ENCODE measurements at regions not wholly inside any gene's neighbourhood (a gene's known extent, or its start where the extent isn't known, plus 50 kb on each side); places are given as distances from the start of the nearest gene placed in this dataset.
"Not testable (repeated sequence)": the region's sequence is repeated elsewhere in the genome, so short reads cannot be mapped to it uniquely, and the experiment has no call there.

GRCh38 chr9:24628809-24629208 is 83.1 kb upstream of the IZUMO3 start:
- H3K4me1 Mint-ChIP-seq; H3K27me3 Mint-ChIP-seq; H3K36me3 Mint-ChIP-seq; H3K27ac Mint-ChIP-seq; ATAC-seq (ENCODE audit: low read depth in 2 of 2); H3K27ac ChIP-seq (ENCODE audit: insufficient read depth, low read length, poor library complexity, severe bottlenecking); H3K4me1 ChIP-seq (ENCODE audit: control insufficient read depth, insufficient read depth, low read length, poor library complexity, severe bottlenecking); DNase-seq; H3K4me3 Mint-ChIP-seq; H3K27me3 ChIP-seq (ENCODE audit: control insufficient read depth, insufficient read depth, low read length); H3K9me3 ChIP-seq (ENCODE audit: control insufficient read depth in 2 of 2, low read length in 2 of 2); H3K36me3 ChIP-seq (ENCODE audit: control insufficient read depth, insufficient read depth, low read length); H3K4me3 ChIP-seq (ENCODE audit: low read depth, low read length): not testable (repeated sequence)
- H3K9me3 Mint-ChIP-seq, result peaks cover 2 to 32% (median 13%) of the 10 kb centered on the region in 7 donors

- Histone ChIP-seq H3K4me1 (ENCODE audit: control insufficient read depth, insufficient read depth, low read length, poor library complexity, severe bottlenecking) (no peaks in the 10 kb centered on the region), H3K4me3 (ENCODE audit: low read depth, low read length) (no peak overlapping the region), H3K27ac (ENCODE audit: insufficient read depth, low read length, poor library complexity, severe bottlenecking) (no peak overlapping the region), H3K27me3 (ENCODE audit: control insufficient read depth, insufficient read depth, low read length) (no peaks in the 10 kb centered on the region), H3K9me3 (ENCODE audit: control insufficient read depth in 2 of 2, low read length in 2 of 2) (peaks cover 0 to 6% of the 10 kb centered on the region in 2 experiments), H3K36me3 (ENCODE audit: control insufficient read depth, insufficient read depth, low read length) (no peaks in the 10 kb centered on the region)
- no peaks in the 10 kb centered on the region for H3K36me3 Mint-ChIP-seq
- ATAC-seq (ENCODE audit: low read depth in 2 of 2), result no peak
- H3K9me3 Mint-ChIP-seq, result peaks cover 2 to 26% (median 9%) of the 10 kb centered on the region in 7 donors
- H3K27ac Mint-ChIP-seq, result no peak overlapping the region
- H3K27me3 Mint-ChIP-seq, result no peaks in the 10 kb centered on the region
- DNase-seq, result no peak
- H3K4me1 Mint-ChIP-seq, result no peaks in the 10 kb centered on the region
- H3K4me3 Mint-ChIP-seq, result no peak overlapping the region
These were observed 79.4 kb upstream of the IZUMO3 start for GRCh38 chr9:24625097-24625496.

GRCh38 chr9:24624481-24624880 is 78.8 kb upstream of the IZUMO3 start:
- H3K36me3 Mint-ChIP-seq, result no peaks in the 10 kb centered on the region
- peaks cover 2 to 28% (median 10%) of the 10 kb centered on the region in 7 donors for H3K9me3 Mint-ChIP-seq

GRCh38 chr9:24620741-24621140 is 75.0 kb upstream of the IZUMO3 start:
- H3K36me3 ChIP-seq (ENCODE audit: control insufficient read depth, insufficient read depth, low read length), result no peaks in the 10 kb centered on the region
- H3K9me3 Mint-ChIP-seq, result peaks cover 4 to 23% (median 10%) of the 10 kb centered on the region in 7 donors
- no peak overlapping the region for H3K4me3 ChIP-seq (ENCODE audit: low read depth, low read length)
- H3K4me3 Mint-ChIP-seq, result no peak overlapping the region
- H3K27me3 Mint-ChIP-seq, result no peaks in the 10 kb centered on the region
- no peaks in the 10 kb centered on the region for H3K4me1 Mint-ChIP-seq
- H3K4me1 ChIP-seq (ENCODE audit: control insufficient read depth, insufficient read depth, low read length, poor library complexity, severe bottlenecking), result no peaks in the 10 kb centered on the region
- no peaks in the 10 kb centered on the region for H3K27me3 ChIP-seq (ENCODE audit: control insufficient read depth, insufficient read depth, low read length)
- H3K9me3 ChIP-seq (ENCODE audit: control insufficient read depth in 2 of 2, low read length in 2 of 2), result peaks cover 3 to 4% of the 10 kb centered on the region in 2 experiments
- H3K27ac ChIP-seq (ENCODE audit: insufficient read depth, low read length, poor library complexity, severe bottlenecking), result no peak overlapping the region
- no peak overlapping the region for H3K27ac Mint-ChIP-seq
- no peaks in the 10 kb centered on the region for H3K36me3 Mint-ChIP-seq
- ATAC-seq (ENCODE audit: low read depth in 2 of 2), result no peak
- no peak for DNase-seq

More at GRCh38 chr9:24624481-24624880, 78.8 kb upstream of the IZUMO3 start:
- peaks cover 0 to 6% of the 10 kb centered on the region in 2 experiments for H3K9me3 ChIP-seq (ENCODE audit: control insufficient read depth in 2 of 2, low read length in 2 of 2)
- H3K36me3 ChIP-seq (ENCODE audit: control insufficient read depth, insufficient read depth, low read length), result no peaks in the 10 kb centered on the region
- no peaks in the 10 kb centered on the region for H3K4me1 ChIP-seq (ENCODE audit: control insufficient read depth, insufficient read depth, low read length, poor library complexity, severe bottlenecking)
- H3K27me3 Mint-ChIP-seq, result no peaks in the 10 kb centered on the region
- H3K4me3 Mint-ChIP-seq, result no peak overlapping the region
- H3K4me1 Mint-ChIP-seq, result no peaks in the 10 kb centered on the region
- H3K27me3 ChIP-seq (ENCODE audit: control insufficient read depth, insufficient read depth, low read length), result no peaks in the 10 kb centered on the region
- no peak overlapping the region for H3K27ac ChIP-seq (ENCODE audit: insufficient read depth, low read length, poor library complexity, severe bottlenecking)
- no peak overlapping the region for H3K27ac Mint-ChIP-seq
- H3K4me3 ChIP-seq (ENCODE audit: low read depth, low read length), result no peak overlapping the region
- no peak for DNase-seq
- no peak for ATAC-seq (ENCODE audit: low read depth in 2 of 2)

- no peaks in the 10 kb centered on the region for H3K36me3 Mint-ChIP-seq
These were observed 71.2 kb upstream of the IZUMO3 start for GRCh38 chr9:24616863-24617262.

GRCh38 chr9:24614070-24614469 is 68.4 kb upstream of the IZUMO3 start:
- H3K27ac ChIP-seq (ENCODE audit: insufficient read depth, low read length, poor library complexity, severe bottlenecking), result no peak overlapping the region
- no peak overlapping the region for H3K4me3 ChIP-seq (ENCODE audit: low read depth, low read length)
- DNase-seq (no peak), ATAC-seq (ENCODE audit: low read depth in 2 of 2) (no peak)
- H3K36me3 ChIP-seq (ENCODE audit: control insufficient read depth, insufficient read depth, low read length), result no peaks in the 10 kb centered on the region
- no peaks in the 10 kb centered on the region for H3K27me3 ChIP-seq (ENCODE audit: control insufficient read depth, insufficient read depth, low read length)
- no peak overlapping the region for H3K27ac Mint-ChIP-seq
- H3K4me3 Mint-ChIP-seq, result no peak overlapping the region
- H3K4me1 Mint-ChIP-seq, result no peaks in the 10 kb centered on the region
- H3K27me3 Mint-ChIP-seq, result no peaks in the 10 kb centered on the region
- H3K4me1 ChIP-seq (ENCODE audit: control insufficient read depth, insufficient read depth, low read length, poor library complexity, severe bottlenecking), result no peaks in the 10 kb centered on the region
- peaks cover 0 to 6% of the 10 kb centered on the region in 2 experiments for H3K9me3 ChIP-seq (ENCODE audit: control insufficient read depth in 2 of 2, low read length in 2 of 2)
- no peaks in the 10 kb centered on the region for H3K36me3 Mint-ChIP-seq
- H3K9me3 Mint-ChIP-seq, result peaks cover 0 to 32% (median 7%) of the 10 kb centered on the region in 7 donors

More at GRCh38 chr9:24616863-24617262, 71.2 kb upstream of the IZUMO3 start:
- no peaks in the 10 kb centered on the region for H3K27me3 Mint-ChIP-seq
- ATAC-seq (ENCODE audit: low read depth in 2 of 2), result no peak
- no peak overlapping the region for H3K4me3 ChIP-seq (ENCODE audit: low read depth, low read length)
- H3K4me1 Mint-ChIP-seq, result no peaks in the 10 kb centered on the region
- no peak overlapping the region for H3K27ac Mint-ChIP-seq
- H3K4me1 ChIP-seq (ENCODE audit: control insufficient read depth, insufficient read depth, low read length, poor library complexity, severe bottlenecking), result no peaks in the 10 kb centered on the region
- peaks cover 0 to 32% (median 8%) of the 10 kb centered on the region in 7 donors for H3K9me3 Mint-ChIP-seq
- peaks cover 0 to 7% of the 10 kb centered on the region in 2 experiments for H3K9me3 ChIP-seq (ENCODE audit: control insufficient read depth in 2 of 2, low read length in 2 of 2)
- DNase-seq, result no peak
- H3K36me3 ChIP-seq (ENCODE audit: control insufficient read depth, insufficient read depth, low read length), result no peaks in the 10 kb centered on the region
- no peaks in the 10 kb centered on the region for H3K27me3 ChIP-seq (ENCODE audit: control insufficient read depth, insufficient read depth, low read length)
- H3K4me3 Mint-ChIP-seq, result no peak overlapping the region
- no peak overlapping the region for H3K27ac ChIP-seq (ENCODE audit: insufficient read depth, low read length, poor library complexity, severe bottlenecking)

GRCh38 chr9:24608599-24608998 is 62.9 kb upstream of the IZUMO3 start:
- Mint-ChIP-seq H3K36me3 (no peaks in the 10 kb centered on the region), H3K9me3 (peaks cover 0 to 22% (median 10%) of the 10 kb centered on the region in 7 donors), H3K4me1 (no peaks in the 10 kb centered on the region), H3K4me3 (no peak overlapping the region), H3K27ac (no peak overlapping the region), H3K27me3 (no peaks in the 10 kb centered on the region)
- H3K4me3 ChIP-seq (ENCODE audit: low read depth, low read length), result no peak overlapping the region
- peaks cover 3 to 4% of the 10 kb centered on the region in 2 experiments for H3K9me3 ChIP-seq (ENCODE audit: control insufficient read depth in 2 of 2, low read length in 2 of 2)
- no peaks in the 10 kb centered on the region for H3K27me3 ChIP-seq (ENCODE audit: control insufficient read depth, insufficient read depth, low read length)
- DNase-seq (no peak), ATAC-seq (ENCODE audit: low read depth in 2 of 2) (no peak)
- no peaks in the 10 kb centered on the region for H3K4me1 ChIP-seq (ENCODE audit: control insufficient read depth, insufficient read depth, low read length, poor library complexity, severe bottlenecking)
- no peak overlapping the region for H3K27ac ChIP-seq (ENCODE audit: insufficient read depth, low read length, poor library complexity, severe bottlenecking)
- H3K36me3 ChIP-seq (ENCODE audit: control insufficient read depth, insufficient read depth, low read length), result no peaks in the 10 kb centered on the region

- H3K27me3 ChIP-seq (ENCODE audit: control insufficient read depth, insufficient read depth, low read length), result no peaks in the 10 kb centered on the region
- no peak overlapping the region for H3K4me3 Mint-ChIP-seq
- H3K27ac Mint-ChIP-seq, result no peak overlapping the region
- H3K4me1 ChIP-seq (ENCODE audit: control insufficient read depth, insufficient read depth, low read length, poor library complexity, severe bottlenecking), result no peaks in the 10 kb centered on the region
- H3K36me3 ChIP-seq (ENCODE audit: control insufficient read depth, insufficient read depth, low read length), result no peaks in the 10 kb centered on the region
- no peak overlapping the region for H3K4me3 ChIP-seq (ENCODE audit: low read depth, low read length)
- H3K4me1 Mint-ChIP-seq, result no peaks in the 10 kb centered on the region
- H3K27me3 Mint-ChIP-seq, result no peaks in the 10 kb centered on the region
- no peak overlapping the region for H3K27ac ChIP-seq (ENCODE audit: insufficient read depth, low read length, poor library complexity, severe bottlenecking)
- DNase-seq (no peak), ATAC-seq (ENCODE audit: low read depth in 2 of 2) (no peak)
- peaks cover 0 to 23% (median 5%) of the 10 kb centered on the region in 7 donors for H3K9me3 Mint-ChIP-seq
- no peaks in the 10 kb centered on the region for H3K36me3 Mint-ChIP-seq
- peaks cover 4 to 10% of the 10 kb centered on the region in 2 experiments for H3K9me3 ChIP-seq (ENCODE audit: control insufficient read depth in 2 of 2, low read length in 2 of 2)
These were observed 57.1 kb upstream of the IZUMO3 start for GRCh38 chr9:24602693-24603352.
